GM21367 (cell line): ENCODE measurements at regions not wholly inside any gene's neighbourhood (a gene's known extent, or its start where the extent isn't known, plus 50 kb on each side); places are given as distances from the start of the nearest gene placed in this dataset.

Experiments
- ATAC-seq: cut with Tn5 transposase; IDR thresholded peaks from one replicate; pipeline ENCODE4 v1.9.1; 2021; ENCODE audit not compliant: unreplicated experiment

DNA sequence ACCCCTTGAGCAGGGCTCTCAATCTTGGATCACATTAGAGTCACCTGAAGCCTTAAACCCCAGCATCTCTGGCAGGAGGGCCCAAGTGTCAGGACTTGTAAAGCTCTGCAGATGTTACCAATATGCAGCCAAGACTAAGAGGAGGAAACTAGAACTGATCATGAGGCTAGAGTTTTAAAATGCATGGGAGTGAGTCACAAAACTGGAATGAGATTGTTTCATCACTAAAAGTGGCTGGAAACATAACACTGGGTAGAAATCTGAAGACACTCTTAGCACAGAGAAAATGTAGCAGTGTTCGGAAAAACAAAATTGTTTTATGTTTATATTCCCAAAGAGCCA lies 63.3 kb upstream of the GHITM start:
- ATAC-seq: no peak

DNA sequence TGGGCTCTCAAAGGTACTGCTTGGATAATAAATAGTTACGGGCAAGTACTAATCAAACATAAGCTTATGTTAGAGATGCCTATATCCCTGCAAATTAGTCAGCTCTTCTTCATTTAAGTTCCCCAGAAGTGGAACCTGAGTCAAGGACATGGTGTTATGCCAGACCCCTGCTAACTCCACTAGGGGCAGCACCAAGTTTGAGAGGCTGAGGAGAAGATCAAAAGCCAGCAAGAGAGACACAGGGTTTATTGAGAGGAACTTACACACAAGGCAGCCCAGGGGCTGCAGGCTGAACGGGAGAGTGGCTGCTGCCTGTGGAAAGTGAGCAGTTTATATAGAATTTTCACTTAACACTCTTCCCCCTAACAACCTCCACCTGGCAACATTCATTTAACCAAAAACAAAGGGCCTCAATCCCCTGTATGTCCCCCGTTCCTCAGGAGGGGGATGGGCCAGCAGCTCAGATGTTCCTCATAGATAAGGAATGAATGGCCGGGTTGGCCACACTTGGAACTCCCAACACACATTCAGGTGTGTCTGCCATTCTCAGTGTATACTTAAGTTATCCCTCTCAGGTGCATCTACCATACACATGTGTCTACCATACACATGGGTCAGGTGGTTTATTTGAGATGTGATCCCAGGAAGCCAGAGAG lies 62.6 kb upstream of the GHITM start:
- ATAC-seq: no peak

DNA sequence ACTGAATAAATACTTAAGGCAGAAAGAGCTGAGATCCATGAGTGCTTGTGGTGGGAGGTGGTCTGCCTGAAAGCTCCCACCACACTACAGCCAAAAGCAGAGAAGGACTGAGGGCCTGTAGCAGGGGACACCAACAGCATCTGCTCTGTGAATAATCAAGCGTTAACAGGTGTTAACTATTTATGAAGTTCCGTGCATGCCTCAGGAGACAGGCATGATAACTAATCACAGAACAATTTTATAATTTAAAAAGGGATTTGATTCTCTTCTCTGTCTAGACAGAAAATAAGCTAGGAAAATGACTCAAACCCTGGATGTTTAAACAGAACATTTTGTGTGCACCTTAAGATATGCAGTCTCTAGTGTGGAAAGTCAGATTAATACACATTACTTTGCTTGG lies 61.5 kb upstream of the GHITM start:
- no peak for ATAC-seq

DNA sequence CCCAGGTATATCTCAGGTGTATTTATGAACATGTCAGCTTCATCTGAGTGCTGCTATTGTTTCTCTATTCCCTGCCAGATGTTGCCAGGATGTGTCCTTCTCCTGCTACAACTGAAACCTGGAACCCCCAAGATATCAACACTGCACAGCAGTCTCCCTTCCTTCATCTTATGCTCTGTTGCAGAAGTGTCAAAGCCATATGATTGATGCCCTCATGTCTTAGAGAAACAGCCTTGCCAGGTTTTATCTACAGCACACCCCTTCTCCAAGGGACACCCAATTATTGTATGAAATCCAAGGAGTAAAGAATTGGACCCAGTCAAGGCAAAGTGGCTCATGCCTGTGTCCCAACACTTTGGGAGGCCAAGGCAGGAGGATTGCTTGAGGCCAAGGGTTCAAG lies 60.5 kb upstream of the GHITM start:
- no peak for ATAC-seq

DNA sequence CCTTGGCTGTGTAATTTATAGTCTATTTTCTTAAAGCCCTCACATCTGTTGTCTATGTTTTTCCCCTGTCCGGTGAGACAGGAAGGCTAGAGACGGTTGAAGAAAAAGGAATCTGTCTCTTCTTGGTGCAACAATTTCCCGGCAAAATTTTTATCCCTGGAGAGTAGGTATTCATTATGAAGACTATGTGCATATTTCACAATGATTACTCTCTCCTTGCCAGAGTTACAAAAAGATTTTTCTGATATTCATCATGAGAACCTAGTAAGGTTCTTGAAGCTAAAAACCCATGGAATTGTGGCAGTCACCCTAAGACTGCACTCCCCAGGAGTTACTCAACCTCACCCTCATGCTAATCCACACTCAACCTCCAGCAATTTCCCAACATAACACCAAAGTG lies 55.0 kb upstream of the GHITM start:
- no peak for ATAC-seq

DNA sequence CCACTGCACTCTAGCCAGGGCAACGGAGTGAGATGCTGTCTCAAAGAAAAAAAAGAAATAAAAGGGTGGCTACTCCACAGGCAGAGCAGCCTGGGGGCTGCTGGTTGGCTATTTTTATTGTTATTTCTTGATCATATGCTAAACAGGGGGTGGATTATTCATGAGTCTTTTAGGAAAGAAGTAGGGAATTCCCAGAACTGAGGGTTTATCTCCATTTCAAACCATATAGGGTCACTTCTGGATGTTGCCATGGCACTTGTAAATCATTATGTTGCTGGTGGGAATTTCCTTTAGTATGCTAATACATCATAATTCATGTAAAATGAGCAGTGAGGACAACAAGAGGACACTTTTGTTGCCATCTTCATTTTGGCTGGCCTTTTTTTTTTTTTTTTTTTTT lies 52.1 kb upstream of the GHITM start:
- no peak for ATAC-seq

DNA sequence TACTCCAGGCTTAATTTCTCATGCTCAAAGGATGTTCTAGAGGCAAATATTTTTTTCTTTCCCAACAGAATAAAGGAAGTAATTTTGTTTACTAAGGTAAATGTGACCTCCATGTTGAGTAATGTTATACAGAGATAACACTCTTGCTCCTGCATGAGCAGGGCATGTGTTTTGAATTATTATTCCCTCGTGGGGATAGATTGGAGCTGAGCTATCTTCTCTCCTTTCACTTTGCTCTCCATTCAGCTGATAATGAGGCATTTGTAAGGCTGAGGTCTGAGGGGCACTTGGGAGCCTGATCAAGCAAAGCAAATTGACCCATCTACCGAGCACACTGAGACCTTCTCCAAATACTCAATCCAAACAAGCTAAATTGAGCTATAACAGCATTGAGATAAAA lies 50.7 kb upstream of the GHITM start:
- no peak for ATAC-seq

DNA sequence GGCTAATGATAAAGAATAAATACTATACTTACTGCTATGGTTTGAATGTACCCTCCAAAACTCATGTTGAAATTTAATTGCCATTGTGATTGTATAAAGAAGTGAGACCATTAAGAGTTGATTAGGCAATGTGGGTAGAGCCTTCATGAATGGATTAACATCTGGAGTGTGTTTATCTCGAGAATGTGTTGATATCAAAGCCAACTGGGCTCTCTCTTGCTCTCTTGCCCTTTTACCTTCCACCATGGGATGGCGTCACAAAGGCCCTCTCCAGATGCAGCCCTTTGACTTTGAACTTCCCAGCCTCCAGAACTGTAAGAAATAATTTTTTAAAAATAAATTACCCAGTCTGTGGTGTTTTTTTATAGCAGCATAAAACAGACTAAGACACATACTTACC lies 50.1 kb upstream of the GHITM start:
- no peak for ATAC-seq
